ENCODE measurements at regions not wholly inside any gene's neighbourhood (a gene's known extent, or its start where the extent isn't known, plus 50 kb on each side); places are given as distances from the start of the nearest gene placed in this dataset.
A peak's percentile ranks its signal among the peaks of the same experiment; 100 is the strongest.
"Not testable (repeated sequence)": the region's sequence is repeated elsewhere in the genome, so short reads cannot be mapped to it uniquely, and the experiment has no call there.

GRCh38 chr2:144914622-144915318 lies 394.9 kb upstream of the ZEB2 start:
- peak; percentile 48 for DNase-seq (ENCODE audit: low spot score)

GRCh38 chr2:144914113-144914512 lies 394.2 kb upstream of the ZEB2 start:
- no peak for DNase-seq (ENCODE audit: low spot score)

- no peak for DNase-seq (ENCODE audit: low spot score)
Observed at GRCh38 chr2:144912206-144912605, 392.3 kb upstream of the ZEB2 start.

- no peak for DNase-seq (ENCODE audit: low spot score)
Observed at GRCh38 chr2:144905956-144906355, 386.0 kb upstream of the ZEB2 start.

- no peak for DNase-seq (ENCODE audit: low spot score)
Observed at GRCh38 chr2:144904612-144905011, 384.7 kb upstream of the ZEB2 start.

- DNase-seq (ENCODE audit: low spot score): not testable (repeated sequence)
Observed at GRCh38 chr2:144903045-144903444, 383.1 kb upstream of the ZEB2 start.

- DNase-seq (ENCODE audit: low spot score): not testable (repeated sequence)
Observed at GRCh38 chr2:144901386-144901785, 381.5 kb upstream of the ZEB2 start.

GRCh38 chr2:144896341-144896740 lies 376.4 kb upstream of the ZEB2 start:
- DNase-seq (ENCODE audit: low spot score): no peak

- DNase-seq (ENCODE audit: low spot score): no peak
Observed at GRCh38 chr2:144894612-144895599, 375.0 kb upstream of the ZEB2 start.

GRCh38 chr2:144893464-144893863 lies 373.5 kb upstream of the ZEB2 start:
- DNase-seq (ENCODE audit: low spot score): no peak

GRCh38 chr2:144890828-144891227 lies 370.9 kb upstream of the ZEB2 start:
- DNase-seq (ENCODE audit: low spot score): peak; percentile 65

GRCh38 chr2:144889348-144889747 lies 369.4 kb upstream of the ZEB2 start:
- DNase-seq (ENCODE audit: low spot score): no peak

GRCh38 chr2:144886862-144887261 lies 366.9 kb upstream of the ZEB2 start:
- no peak for DNase-seq (ENCODE audit: low spot score)

- DNase-seq (ENCODE audit: low spot score): no peak
Observed at GRCh38 chr2:144877893-144878292, 358.0 kb upstream of the ZEB2 start.

GRCh38 chr2:144876013-144876412 lies 356.1 kb upstream of the ZEB2 start:
- DNase-seq (ENCODE audit: low spot score): no peak

- DNase-seq (ENCODE audit: low spot score): no peak
Observed at GRCh38 chr2:144875290-144875969, 355.5 kb upstream of the ZEB2 start.

- DNase-seq (ENCODE audit: low spot score): no peak
Observed at GRCh38 chr2:144865670-144866069, 345.8 kb upstream of the ZEB2 start.

- DNase-seq (ENCODE audit: low spot score): no peak
Observed at GRCh38 chr2:144859716-144860115, 339.8 kb upstream of the ZEB2 start.

GRCh38 chr2:144858211-144858610 lies 338.3 kb upstream of the ZEB2 start:
- no peak for DNase-seq (ENCODE audit: low spot score)

- no peak for DNase-seq (ENCODE audit: low spot score)
Observed at GRCh38 chr2:144854596-144854995, 334.7 kb upstream of the ZEB2 start.

- DNase-seq (ENCODE audit: low spot score): no peak
Observed at GRCh38 chr2:144849612-144850011, 329.7 kb upstream of the ZEB2 start.

GRCh38 chr2:144848423-144848822 lies 328.5 kb upstream of the ZEB2 start:
- DNase-seq (ENCODE audit: low spot score): no peak
